H9 (cell line): ENCODE measurements at regions not wholly inside any gene's neighbourhood (a gene's known extent, or its start where the extent isn't known, plus 50 kb on each side); places are given as distances from the start of the nearest gene placed in this dataset.

Experiments
- DNase-seq: peaks from one replicate; pipeline ENCODE4 v3.0.0-alpha.2; 2017
- H2AFZ ChIP-seq: one replicate; pipeline ENCODE4 v1.6.1; 2013; ENCODE audit warnings: mild to moderate bottlenecking, low read length, control low read depth, moderate library complexity
- H2AK5ac ChIP-seq: 2 replicates; pipeline ENCODE4 v1.6.1; 2013; ENCODE audit warnings: low read length, control low read depth, mixed read lengths; ENCODE audit not compliant: insufficient read length
- H2BK120ac ChIP-seq: one replicate; pipeline ENCODE4 v1.6.1; 2013; ENCODE audit warnings: low read depth, mild to moderate bottlenecking, low read length, control low read depth, inconsistent platforms; ENCODE audit not compliant: poor library complexity, severe bottlenecking
- H2BK12ac ChIP-seq: 2 replicates; pipeline ENCODE4 v1.6.1; 2013; ENCODE audit warnings: low read length, control low read depth, mixed read lengths, low read depth; ENCODE audit not compliant: insufficient read length
- H2BK15ac ChIP-seq: 2 replicates; pipeline ENCODE4 v1.6.1; 2013; ENCODE audit warnings: low read depth, low read length, control low read depth
- H2BK20ac ChIP-seq: one replicate; pipeline ENCODE4 v1.6.1; 2013; ENCODE audit warnings: low read depth, mild to moderate bottlenecking, low read length, control low read depth, inconsistent platforms; ENCODE audit not compliant: poor library complexity, severe bottlenecking
- H2BK5ac ChIP-seq: 2 replicates; pipeline ENCODE4 v1.6.1; 2013; ENCODE audit warnings: low read length, control low read depth, mixed read lengths; ENCODE audit not compliant: insufficient read length
- H3K14ac ChIP-seq: 2 replicates; pipeline ENCODE4 v1.6.1; 2013; ENCODE audit warnings: low read length, control low read depth; ENCODE audit not compliant: insufficient read depth
- H3K18ac ChIP-seq: 2 replicates; pipeline ENCODE4 v1.6.1; 2013; ENCODE audit warnings: low read depth, mild to moderate bottlenecking, mixed read lengths, low read length, control low read depth; ENCODE audit not compliant: insufficient read length
- H3K23ac ChIP-seq: 2 replicates; pipeline ENCODE4 v1.6.1; 2013; ENCODE audit warnings: low read length, control low read depth, mixed read lengths, low read depth; ENCODE audit not compliant: insufficient read length
- H3K23me2 ChIP-seq: 2 replicates; pipeline ENCODE4 v1.6.1; 2013; ENCODE audit warnings: low read depth, mild to moderate bottlenecking, mixed read lengths, low read length, control low read depth; ENCODE audit not compliant: insufficient read length, poor library complexity, severe bottlenecking
- H3K27ac ChIP-seq: 2 replicates; pipeline ENCODE4 v1.5.1; 2013; ENCODE audit warnings: low read length, control low read depth, mixed read lengths, low read depth; ENCODE audit not compliant: insufficient read length
- H3K27me3 ChIP-seq: 2 replicates; pipeline ENCODE4 v1.6.1; 2013; ENCODE audit warnings: low read length, control low read depth, inconsistent platforms; ENCODE audit not compliant: insufficient read depth
- H3K4ac ChIP-seq: 2 replicates; pipeline ENCODE4 v1.6.1; 2013; ENCODE audit warnings: low read depth, mild to moderate bottlenecking, control low read depth, inconsistent platforms, low read length, moderate library complexity
- H3K4me1 ChIP-seq: 2 replicates; pipeline ENCODE4 v1.6.1; 2013; ENCODE audit warnings: low read length, control low read depth, inconsistent platforms; ENCODE audit not compliant: insufficient read depth
- H3K4me2 ChIP-seq: 2 replicates; pipeline ENCODE4 v1.6.1; 2013; ENCODE audit warnings: low read length, control low read depth, mixed read lengths; ENCODE audit not compliant: insufficient read length, insufficient read depth
- H3K56ac ChIP-seq: 2 replicates; pipeline ENCODE4 v1.6.1; 2013; ENCODE audit warnings: low read depth, mild to moderate bottlenecking, mixed read lengths, low read length, control low read depth; ENCODE audit not compliant: insufficient read length
- H3K79me1 ChIP-seq: 2 replicates; pipeline ENCODE4 v1.6.1; 2013; ENCODE audit warnings: low read depth, mild to moderate bottlenecking, moderate library complexity, low read length, control low read depth, inconsistent platforms; ENCODE audit not compliant: insufficient read depth, poor library complexity, severe bottlenecking
- H3K79me2 ChIP-seq: 2 replicates; pipeline ENCODE4 v1.6.1; 2013; ENCODE audit warnings: low read length, control low read depth, inconsistent platforms; ENCODE audit not compliant: insufficient read depth
- H3K9ac ChIP-seq: 2 replicates; pipeline ENCODE4 v1.6.1; 2013; ENCODE audit warnings: low read length, control low read depth, mixed read lengths; ENCODE audit not compliant: insufficient read length; ENCODE audit errors: extremely low read depth
- H3K9me3 ChIP-seq: one replicate; pipeline ENCODE4 v1.6.1; 2013; ENCODE audit warnings: low read depth, low read length, inconsistent platforms; ENCODE audit not compliant: control insufficient read depth
- H3T11ph ChIP-seq: one replicate; pipeline ENCODE4 v1.6.1; 2013; ENCODE audit warnings: mild to moderate bottlenecking, low read length, control low read depth, inconsistent platforms
- H4K20me1 ChIP-seq: one replicate; pipeline ENCODE4 v1.6.1; 2013; ENCODE audit not compliant: control insufficient read depth, insufficient read length, insufficient read depth
- H4K5ac ChIP-seq: 2 replicates; pipeline ENCODE4 v1.6.1; 2013; ENCODE audit warnings: low read depth, mild to moderate bottlenecking, mixed read lengths, low read length, control low read depth; ENCODE audit not compliant: insufficient read length
- H4K8ac ChIP-seq: replicated peaks from 2 replicates; pipeline ENCODE4 v1.6.1; 2013; ENCODE audit warnings: low read length, control low read depth, mixed read lengths, low read depth; ENCODE audit not compliant: insufficient read length
- H4K91ac ChIP-seq: 2 replicates; pipeline ENCODE4 v1.6.1; 2013; ENCODE audit warnings: low read depth, mild to moderate bottlenecking, moderate library complexity, mixed read lengths, low read length, control low read depth; ENCODE audit not compliant: insufficient read length
- H3K27ac Mint-ChIP-seq, 3 experiments: 2 replicates in 2 of 3; 3 replicates in 1 of 3; pipeline ENCODE4 v1.8.0; 2020 to 2021; ENCODE audit warnings: mixed read lengths in 3 of 3, mild to moderate bottlenecking in 1 of 3, moderate library complexity in 1 of 3
- H3K27me3 Mint-ChIP-seq: 2 replicates; pipeline ENCODE4 v1.8.0; 2021; ENCODE audit warnings: low read depth, mild to moderate bottlenecking, moderate library complexity, mixed read lengths
- H3K36me3 Mint-ChIP-seq, 3 experiments: 2 replicates in 2 of 3; 3 replicates in 1 of 3; pipeline ENCODE4 v1.8.0; 2020 to 2021; ENCODE audit warnings: low read depth in 3 of 3, mixed read lengths in 3 of 3; ENCODE audit not compliant: insufficient read depth in 1 of 3
- H3K4me1 Mint-ChIP-seq, 2 experiments: 2 replicates each; pipeline ENCODE4 v1.8.0; 2020; ENCODE audit warnings: mixed read lengths in 2 of 2
- H3K4me3 Mint-ChIP-seq, 2 experiments: 2 replicates in 1 of 2; 3 replicates in 1 of 2; pipeline ENCODE4 v1.8.0; 2020 to 2021; ENCODE audit warnings: mild to moderate bottlenecking in 2 of 2, mixed read lengths in 2 of 2, moderate library complexity in 1 of 2
- H3K9me3 Mint-ChIP-seq, 2 experiments: 2 replicates in 1 of 2; 3 replicates in 1 of 2; pipeline ENCODE4 v1.8.0; 2020; ENCODE audit warnings: mild to moderate bottlenecking in 2 of 2, mixed read lengths in 2 of 2, moderate library complexity in 1 of 2
- CTCF ChIP-seq: fragments of 200-600 bp; sonication (generic); conservative IDR thresholded peaks from 3 replicates; pipeline ENCODE4 v1.8.0; 2021; ENCODE audit warnings: antibody characterized with exemption, mild to moderate bottlenecking
- WGBS: extraction: QIAGEN DNeasy Blood & Tissue Kit; methylation state at CpG from one replicate; pipeline ENCODE4 v1.1.7; 2013; ENCODE audit warnings: missing lambda C conversion rate, low lambda C conversion rate, mixed read lengths; ENCODE audit not compliant: insufficient read length; ENCODE audit errors: extremely low coverage; 5-methylcytosine and 5-hydroxymethylcytosine counted together

GRCh38 chr7:110075450-110075849, 1015.5 kb upstream of the LRRN3 start:
- H2BK5ac ChIP-seq = no peak overlapping the region
- H3K27me3 ChIP-seq = no peaks in the 10 kb centered on the region
- H2AFZ ChIP-seq = no peak overlapping the region
- H3K4me2 ChIP-seq = no peak overlapping the region
- no peaks in the 10 kb centered on the region for H3K9me3 ChIP-seq
- Mint-ChIP-seq H3K27me3 (no peaks in the 10 kb centered on the region), H3K27ac (no peak overlapping the region), H3K4me1 (peaks cover 0 to 10% of the 10 kb centered on the region in 2 experiments; a peak in 2 of 4 replicates), H3K36me3 (no peaks in the 10 kb centered on the region), H3K4me3 (no peak overlapping the region), H3K9me3 (peaks cover 0 to 2% of the 10 kb centered on the region in 2 experiments; a peak in 1 of 5 replicates)
- no peak overlapping the region for H4K8ac ChIP-seq
- H2AK5ac ChIP-seq = no peak overlapping the region
- no peak overlapping the region for H3K18ac ChIP-seq
- H4K91ac ChIP-seq = no peak overlapping the region
- H3K56ac ChIP-seq = no peak overlapping the region
- no peaks in the 10 kb centered on the region for H3K79me1 ChIP-seq
- H3K23me2 ChIP-seq = no peaks in the 10 kb centered on the region
- no peaks in the 10 kb centered on the region for H3K4me1 ChIP-seq
- H2BK20ac ChIP-seq = no peak overlapping the region
- H2BK120ac ChIP-seq = no peak overlapping the region
- H3K79me2 ChIP-seq = no peaks in the 10 kb centered on the region
- no peak overlapping the region for H3K9ac ChIP-seq
- H2BK12ac ChIP-seq = no peak overlapping the region
- H4K20me1 ChIP-seq = no peaks in the 10 kb centered on the region
- no peak overlapping the region for H3K4ac ChIP-seq
- no peak overlapping the region for H3K27ac ChIP-seq
- no peak overlapping the region for H3K14ac ChIP-seq
- no peak for DNase-seq
- no peak overlapping the region for H3T11ph ChIP-seq
- H2BK15ac ChIP-seq = no peak overlapping the region
- H3K23ac ChIP-seq = no peak overlapping the region
- H4K5ac ChIP-seq = no peak overlapping the region
- no CpG with 5 or more reads among the region's 1 CpG for WGBS
- no peak for TF ChIP-seq CTCF
